ENCODE measurements at regions not wholly inside any gene's neighbourhood (a gene's known extent, or its start where the extent isn't known, plus 50 kb on each side); places are given as distances from the start of the nearest gene placed in this dataset.

DNA sequence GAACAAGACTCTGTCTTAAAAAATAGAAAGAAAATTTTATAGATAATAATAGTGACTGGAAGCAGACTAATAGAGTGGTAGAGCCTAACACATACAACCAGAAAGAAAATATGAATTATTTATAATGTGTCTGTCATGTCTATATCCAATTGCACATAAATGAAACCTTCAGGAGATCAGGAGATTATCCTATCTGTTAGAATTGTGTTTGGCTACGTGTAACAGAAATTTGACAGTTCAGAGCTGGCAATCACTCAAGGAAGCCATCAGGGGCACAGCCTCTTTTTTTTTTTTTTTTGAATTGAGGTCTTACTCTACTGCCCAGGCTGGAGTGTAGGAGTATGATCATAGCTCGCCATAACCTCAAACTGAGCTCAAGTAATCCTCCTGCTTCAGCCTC lies 157.2 kb downstream of the TGFB2 start (continued):
- TF ChIP-seq, protein P1, sequence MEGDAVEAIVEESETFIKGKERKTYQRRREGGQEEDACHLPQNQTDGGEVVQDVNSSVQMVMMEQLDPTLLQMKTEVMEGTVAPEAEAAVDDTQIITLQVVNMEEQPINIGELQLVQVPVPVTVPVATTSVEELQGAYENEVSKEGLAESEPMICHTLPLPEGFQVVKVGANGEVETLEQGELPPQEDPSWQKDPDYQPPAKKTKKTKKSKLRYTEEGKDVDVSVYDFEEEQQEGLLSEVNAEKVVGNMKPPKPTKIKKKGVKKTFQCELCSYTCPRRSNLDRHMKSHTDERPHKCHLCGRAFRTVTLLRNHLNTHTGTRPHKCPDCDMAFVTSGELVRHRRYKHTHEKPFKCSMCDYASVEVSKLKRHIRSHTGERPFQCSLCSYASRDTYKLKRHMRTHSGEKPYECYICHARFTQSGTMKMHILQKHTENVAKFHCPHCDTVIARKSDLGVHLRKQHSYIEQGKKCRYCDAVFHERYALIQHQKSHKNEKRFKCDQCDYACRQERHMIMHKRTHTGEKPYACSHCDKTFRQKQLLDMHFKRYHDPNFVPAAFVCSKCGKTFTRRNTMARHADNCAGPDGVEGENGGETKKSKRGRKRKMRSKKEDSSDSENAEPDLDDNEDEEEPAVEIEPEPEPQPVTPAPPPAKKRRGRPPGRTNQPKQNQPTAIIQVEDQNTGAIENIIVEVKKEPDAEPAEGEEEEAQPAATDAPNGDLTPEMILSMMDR (IDR thresholded peaks at IDR 0.05 in 2 of 3, conservative IDR thresholded peaks at IDR 0.05 in 1 of 3; ENCODE audit: control insufficient read depth in 2 of 3, extremely low read depth in 1 of 3, insufficient read depth in 1 of 3, low read depth in 3 of 3, low read length in 3 of 3), result no peak
- TF ChIP-seq, protein P2, sequence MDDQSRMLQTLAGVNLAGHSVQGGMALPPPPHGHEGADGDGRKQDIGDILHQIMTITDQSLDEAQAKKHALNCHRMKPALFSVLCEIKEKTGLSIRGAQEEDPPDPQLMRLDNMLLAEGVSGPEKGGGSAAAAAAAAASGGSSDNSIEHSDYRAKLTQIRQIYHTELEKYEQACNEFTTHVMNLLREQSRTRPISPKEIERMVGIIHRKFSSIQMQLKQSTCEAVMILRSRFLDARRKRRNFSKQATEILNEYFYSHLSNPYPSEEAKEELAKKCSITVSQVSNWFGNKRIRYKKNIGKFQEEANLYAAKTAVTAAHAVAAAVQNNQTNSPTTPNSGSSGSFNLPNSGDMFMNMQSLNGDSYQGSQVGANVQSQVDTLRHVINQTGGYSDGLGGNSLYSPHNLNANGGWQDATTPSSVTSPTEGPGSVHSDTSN (IDR thresholded peaks at IDR 0.05; ENCODE audit: insufficient replicate concordance, low read depth, low read length), result no peak
- no peak for TF ChIP-seq ZNF384 (IDR thresholded peaks at IDR 0.05; ENCODE audit: borderline replicate concordance, low read depth, low read length)
- TF ChIP-seq CBFB (IDR thresholded peaks at IDR 0.05; ENCODE audit: low read depth), result no peak
- TF ChIP-seq FOXK2 (IDR thresholded peaks at IDR 0.05), result no peak
- no peak for TF ChIP-seq SMAD1 (IDR thresholded peaks at IDR 0.05; ENCODE audit: low read depth, partially characterized antibody)
- TF ChIP-seq EED (IDR thresholded peaks at IDR 0.05; ENCODE audit: low read depth), result no peak

DNA sequence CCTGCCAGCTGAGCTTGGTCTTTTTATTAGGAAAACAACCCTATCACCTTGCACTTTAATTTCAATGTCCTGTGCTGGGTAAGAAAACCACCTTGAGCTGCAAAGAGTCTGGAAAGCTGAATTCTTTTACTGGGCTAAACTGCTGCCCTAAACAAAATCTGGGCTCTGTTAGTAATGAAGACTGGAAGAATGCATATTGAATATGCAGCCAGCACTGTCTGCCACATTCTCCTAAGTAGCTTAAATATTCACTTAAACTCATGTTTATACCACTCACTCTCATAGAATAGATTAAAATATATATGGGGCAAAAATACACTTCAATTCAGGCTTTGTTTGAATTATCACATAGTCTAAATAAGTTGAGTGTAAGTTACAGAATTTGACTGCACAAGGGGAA lies 158.0 kb downstream of the TGFB2 start:
- no peaks in the 10 kb centered on the region for H3K79me2 ChIP-seq (ENCODE audit: control insufficient read depth, insufficient read depth, low read length)
- FAIRE-seq (no peak), ATAC-seq (no peak), DNase-seq (ENCODE audit: low read depth, low spot score) (no peak)
- H3K4me2 ChIP-seq (ENCODE audit: control insufficient read depth, insufficient read depth), result no peak overlapping the region
- H2AFZ ChIP-seq (ENCODE audit: control insufficient read depth, low read depth, low read length), result no peak overlapping the region
- no peak overlapping the region for H3K9ac ChIP-seq (ENCODE audit: control insufficient read depth, insufficient read depth, low read length)
- in situ Hi-C loops (cut with MboI), result no loop called here
- H3K27ac ChIP-seq (ENCODE audit: control insufficient read depth, insufficient read depth), result no peak overlapping the region
- H3K36me3 ChIP-seq (ENCODE audit: control insufficient read depth in 2 of 2, insufficient read depth in 2 of 2, low read length in 1 of 2), result no peaks in the 10 kb centered on the region
- peaks cover 1% of the 10 kb centered on the region; the same call in 2 of the 3 replicates for H3K9me3 ChIP-seq (replicated peaks; ENCODE audit: control insufficient read depth, insufficient read depth, low read length)
- intact Hi-C loops (cut with micrococcal nuclease; ENCODE audit: unreplicated experiment), result no loop called here
- CTCF ChIA-PET, result no interaction called here
- POLR2A ChIA-PET, result no interaction called here
- H3K27me3 ChIP-seq (replicated peaks in 1 of 2; ENCODE audit: control insufficient read depth in 2 of 2, insufficient read depth in 2 of 2, low read length in 1 of 2), result no peaks in the 10 kb centered on the region
- no peaks in the 10 kb centered on the region for H4K20me1 ChIP-seq (ENCODE audit: control insufficient read depth, insufficient read depth)
- BruUV-seq (replicated peaks), result no TSS peak
- RAD21 ChIA-PET (ENCODE audit: unreplicated experiment), result no interaction called here
- H3K4me3 ChIP-seq, result no peak overlapping the region
- no peaks in the 10 kb centered on the region for H3K4me1 ChIP-seq (ENCODE audit: control insufficient read depth, insufficient read depth, low read length)
- SMC1A ChIA-PET (ENCODE audit: uncharacterized antibody, unreplicated experiment), result no interaction called here
- TF ChIP-seq BHLHE40 (IDR thresholded peaks at IDR 0.05; ENCODE audit: borderline replicate concordance in 1 of 2, low read depth in 2 of 2, low read length in 1 of 2) (no peak), NFXL1 (IDR thresholded peaks at IDR 0.05; ENCODE audit: borderline replicate concordance) (no peak), ZSCAN29 (IDR thresholded peaks at IDR 0.05) (no peak), SIX5 (IDR thresholded peaks at IDR 0.05; ENCODE audit: low read depth, low read length, severe bottlenecking) (no peak), ZNF207 (IDR thresholded peaks at IDR 0.05; ENCODE audit: borderline replicate concordance) (no peak), ETV6 (conservative IDR thresholded peaks at IDR 0.05 in 1 of 2, IDR thresholded peaks at IDR 0.05 in 1 of 2; ENCODE audit: borderline replicate concordance in 1 of 2, low read depth in 1 of 2) (no peak)
- TF ChIP-seq, protein P3, sequence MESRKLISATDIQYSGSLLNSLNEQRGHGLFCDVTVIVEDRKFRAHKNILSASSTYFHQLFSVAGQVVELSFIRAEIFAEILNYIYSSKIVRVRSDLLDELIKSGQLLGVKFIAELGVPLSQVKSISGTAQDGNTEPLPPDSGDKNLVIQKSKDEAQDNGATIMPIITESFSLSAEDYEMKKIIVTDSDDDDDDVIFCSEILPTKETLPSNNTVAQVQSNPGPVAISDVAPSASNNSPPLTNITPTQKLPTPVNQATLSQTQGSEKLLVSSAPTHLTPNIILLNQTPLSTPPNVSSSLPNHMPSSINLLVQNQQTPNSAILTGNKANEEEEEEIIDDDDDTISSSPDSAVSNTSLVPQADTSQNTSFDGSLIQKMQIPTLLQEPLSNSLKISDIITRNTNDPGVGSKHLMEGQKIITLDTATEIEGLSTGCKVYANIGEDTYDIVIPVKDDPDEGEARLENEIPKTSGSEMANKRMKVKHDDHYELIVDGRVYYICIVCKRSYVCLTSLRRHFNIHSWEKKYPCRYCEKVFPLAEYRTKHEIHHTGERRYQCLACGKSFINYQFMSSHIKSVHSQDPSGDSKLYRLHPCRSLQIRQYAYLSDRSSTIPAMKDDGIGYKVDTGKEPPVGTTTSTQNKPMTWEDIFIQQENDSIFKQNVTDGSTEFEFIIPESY (IDR thresholded peaks at IDR 0.05), result no peak
- TF ChIP-seq, protein P4, sequence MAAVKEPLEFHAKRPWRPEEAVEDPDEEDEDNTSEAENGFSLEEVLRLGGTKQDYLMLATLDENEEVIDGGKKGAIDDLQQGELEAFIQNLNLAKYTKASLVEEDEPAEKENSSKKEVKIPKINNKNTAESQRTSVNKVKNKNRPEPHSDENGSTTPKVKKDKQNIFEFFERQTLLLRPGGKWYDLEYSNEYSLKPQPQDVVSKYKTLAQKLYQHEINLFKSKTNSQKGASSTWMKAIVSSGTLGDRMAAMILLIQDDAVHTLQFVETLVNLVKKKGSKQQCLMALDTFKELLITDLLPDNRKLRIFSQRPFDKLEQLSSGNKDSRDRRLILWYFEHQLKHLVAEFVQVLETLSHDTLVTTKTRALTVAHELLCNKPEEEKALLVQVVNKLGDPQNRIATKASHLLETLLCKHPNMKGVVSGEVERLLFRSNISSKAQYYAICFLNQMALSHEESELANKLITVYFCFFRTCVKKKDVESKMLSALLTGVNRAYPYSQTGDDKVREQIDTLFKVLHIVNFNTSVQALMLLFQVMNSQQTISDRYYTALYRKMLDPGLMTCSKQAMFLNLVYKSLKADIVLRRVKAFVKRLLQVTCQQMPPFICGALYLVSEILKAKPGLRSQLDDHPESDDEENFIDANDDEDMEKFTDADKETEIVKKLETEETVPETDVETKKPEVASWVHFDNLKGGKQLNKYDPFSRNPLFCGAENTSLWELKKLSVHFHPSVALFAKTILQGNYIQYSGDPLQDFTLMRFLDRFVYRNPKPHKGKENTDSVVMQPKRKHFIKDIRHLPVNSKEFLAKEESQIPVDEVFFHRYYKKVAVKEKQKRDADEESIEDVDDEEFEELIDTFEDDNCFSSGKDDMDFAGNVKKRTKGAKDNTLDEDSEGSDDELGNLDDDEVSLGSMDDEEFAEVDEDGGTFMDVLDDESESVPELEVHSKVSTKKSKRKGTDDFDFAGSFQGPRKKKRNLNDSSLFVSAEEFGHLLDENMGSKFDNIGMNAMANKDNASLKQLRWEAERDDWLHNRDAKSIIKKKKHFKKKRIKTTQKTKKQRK (IDR thresholded peaks at IDR 0.05; ENCODE audit: low read depth, low read length), result no peak

All from GM12878 (cell line).